ENCODE measurements at regions not wholly inside any gene's neighbourhood (a gene's known extent, or its start where the extent isn't known, plus 50 kb on each side); places are given as distances from the start of the nearest gene placed in this dataset.

GRCh38 chr2:191540681-191541080 is 137.3 kb upstream of the NABP1 start:
- CTCF ChIA-PET: interaction anchor here (1.6 to 2.9 kb wide), 3 partner anchors 13 to 28 kb away, joined by 4 to 11 read pairs (median 4); no protein-coding TSS in a partner anchor

GRCh38 chr2:191543708-191544107 is 134.2 kb upstream of the NABP1 start:
- no peaks in the 10 kb centered on the region for H3K27me3 ChIP-seq (replicated peaks in 2 of 5; ENCODE audit: control insufficient read depth in 4 of 5, insufficient read depth in 5 of 5, low read length in 4 of 5)
- H3K36me3 ChIP-seq (ENCODE audit: control insufficient read depth in 4 of 4, insufficient read depth in 4 of 4, low read length in 3 of 4): no peaks in the 10 kb centered on the region
- DNase-seq: no peak
- WGBS (ENCODE audit: insufficient coverage): 92% methylated on average over 2 of the region's 2 CpGs
- ChIA-PET POLR2A (no interaction called here), CTCF (interaction anchor here (1.1 to 1.7 kb wide), 6 partner anchors 8 to 207 kb away, joined by 3 to 6 read pairs (median 4); no protein-coding TSS in a partner anchor)
- no peak overlapping the region for H3K27ac ChIP-seq (ENCODE audit: insufficient read depth in 1 of 2, low read depth in 1 of 2, low read length in 2 of 2, poor library complexity in 1 of 2, severe bottlenecking in 2 of 2)
- H3K9me3 ChIP-seq (ENCODE audit: control extremely low read depth in 1 of 5, control insufficient read depth in 4 of 5, insufficient read depth in 2 of 5, low read depth in 1 of 5, low read length in 4 of 5): peaks cover 0 to 7% (median 1%) of the 10 kb centered on the region in 5 experiments
- no peak overlapping the region for H3K4me3 ChIP-seq (ENCODE audit: control insufficient read depth in 1 of 7, extremely low read depth in 1 of 7, insufficient read depth in 4 of 7, low read depth in 2 of 7, low read length in 6 of 7)
- peaks cover 0 to 6% (median 0%) of the 10 kb centered on the region in 4 experiments for H3K4me1 ChIP-seq (ENCODE audit: control extremely low read depth in 1 of 4, control insufficient read depth in 4 of 4, insufficient read depth in 4 of 4, low read length in 3 of 4)

More at GRCh38 chr2:191540681-191541080, 137.3 kb upstream of the NABP1 start:
- Histone ChIP-seq H3K27ac (ENCODE audit: insufficient read depth in 1 of 2, low read depth in 1 of 2, low read length in 2 of 2, poor library complexity in 1 of 2, severe bottlenecking in 2 of 2) (no peak overlapping the region), H3K4me3 (ENCODE audit: control insufficient read depth in 1 of 7, extremely low read depth in 1 of 7, insufficient read depth in 4 of 7, low read depth in 2 of 7, low read length in 6 of 7) (no peak overlapping the region), H3K9me3 (ENCODE audit: control extremely low read depth in 1 of 5, control insufficient read depth in 4 of 5, insufficient read depth in 2 of 5, low read depth in 1 of 5, low read length in 4 of 5) (peaks cover 0 to 7% (median 1%) of the 10 kb centered on the region in 5 experiments), H3K4me1 (ENCODE audit: control extremely low read depth in 1 of 4, control insufficient read depth in 4 of 4, insufficient read depth in 4 of 4, low read length in 3 of 4) (peaks cover 0 to 6% (median 0%) of the 10 kb centered on the region in 4 experiments), H3K36me3 (ENCODE audit: control insufficient read depth in 4 of 4, insufficient read depth in 4 of 4, low read length in 3 of 4) (no peaks in the 10 kb centered on the region), H3K27me3 (replicated peaks in 2 of 5; ENCODE audit: control insufficient read depth in 4 of 5, insufficient read depth in 5 of 5, low read length in 4 of 5) (no peaks in the 10 kb centered on the region)
- DNase-seq: no peak
- POLR2A ChIA-PET: no interaction called here
- WGBS (ENCODE audit: insufficient coverage): no CpG with 5 or more reads among the region's 2 CpGs

GRCh38 chr2:191544461-191545062 is 133.4 kb upstream of the NABP1 start:
- Histone ChIP-seq H3K27me3 (replicated peaks in 2 of 5; ENCODE audit: control insufficient read depth in 4 of 5, insufficient read depth in 5 of 5, low read length in 4 of 5) (no peaks in the 10 kb centered on the region), H3K4me3 (ENCODE audit: control insufficient read depth in 1 of 7, extremely low read depth in 1 of 7, insufficient read depth in 4 of 7, low read depth in 2 of 7, low read length in 6 of 7) (no peak overlapping the region), H3K4me1 (ENCODE audit: control extremely low read depth in 1 of 4, control insufficient read depth in 4 of 4, insufficient read depth in 4 of 4, low read length in 3 of 4) (peaks cover 0 to 2% (median 0%) of the 10 kb centered on the region in 4 experiments), H3K36me3 (ENCODE audit: control insufficient read depth in 4 of 4, insufficient read depth in 4 of 4, low read length in 3 of 4) (no peaks in the 10 kb centered on the region), H3K9me3 (ENCODE audit: control extremely low read depth in 1 of 5, control insufficient read depth in 4 of 5, insufficient read depth in 2 of 5, low read depth in 1 of 5, low read length in 4 of 5) (peaks cover 0 to 7% (median 1%) of the 10 kb centered on the region in 5 experiments), H3K27ac (ENCODE audit: insufficient read depth in 1 of 2, low read depth in 1 of 2, low read length in 2 of 2, poor library complexity in 1 of 2, severe bottlenecking in 2 of 2) (no peak overlapping the region)
- ChIA-PET POLR2A (no interaction called here), CTCF (interaction anchor here (0.7 to 1.7 kb wide), 7 partner anchors 8 to 206 kb away, joined by 3 to 6 read pairs (median 4); no protein-coding TSS in a partner anchor)
- DNase-seq: no peak

GRCh38 chr2:191545361-191545760 is 132.6 kb upstream of the NABP1 start:
- Histone ChIP-seq H3K9me3 (ENCODE audit: control extremely low read depth in 1 of 5, control insufficient read depth in 4 of 5, insufficient read depth in 2 of 5, low read depth in 1 of 5, low read length in 4 of 5) (peaks cover 0 to 7% (median 1%) of the 10 kb centered on the region in 5 experiments), H3K27ac (ENCODE audit: insufficient read depth in 1 of 2, low read depth in 1 of 2, low read length in 2 of 2, poor library complexity in 1 of 2, severe bottlenecking in 2 of 2) (no peak overlapping the region), H3K27me3 (replicated peaks in 2 of 5; ENCODE audit: control insufficient read depth in 4 of 5, insufficient read depth in 5 of 5, low read length in 4 of 5) (no peaks in the 10 kb centered on the region), H3K4me1 (ENCODE audit: control extremely low read depth in 1 of 4, control insufficient read depth in 4 of 4, insufficient read depth in 4 of 4, low read length in 3 of 4) (no peaks in the 10 kb centered on the region), H3K4me3 (ENCODE audit: control insufficient read depth in 1 of 7, extremely low read depth in 1 of 7, insufficient read depth in 4 of 7, low read depth in 2 of 7, low read length in 6 of 7) (no peak overlapping the region), H3K36me3 (ENCODE audit: control insufficient read depth in 4 of 4, insufficient read depth in 4 of 4, low read length in 3 of 4) (no peaks in the 10 kb centered on the region)
- ChIA-PET POLR2A (no interaction called here), CTCF (interaction anchor here (0.7 to 1.7 kb wide), 4 partner anchors 9 to 170 kb away, joined by 3 to 6 read pairs (median 4); no protein-coding TSS in a partner anchor)
- 90% methylated on average over 2 of the region's 2 CpGs for WGBS (ENCODE audit: insufficient coverage)
- DNase-seq: no peak

- H3K4me1 ChIP-seq (ENCODE audit: control extremely low read depth in 1 of 4, control insufficient read depth in 4 of 4, insufficient read depth in 4 of 4, low read length in 3 of 4): peaks cover 0 to 3% (median 1%) of the 10 kb centered on the region in 4 experiments
- H3K9me3 ChIP-seq (ENCODE audit: control extremely low read depth in 1 of 5, control insufficient read depth in 4 of 5, insufficient read depth in 2 of 5, low read depth in 1 of 5, low read length in 4 of 5): no peaks in the 10 kb centered on the region
- H3K36me3 ChIP-seq (ENCODE audit: control insufficient read depth in 4 of 4, insufficient read depth in 4 of 4, low read length in 3 of 4): no peaks in the 10 kb centered on the region
- ChIA-PET POLR2A (interaction anchor here (0.5 kb wide), 1 partner anchor 1313 kb away, joined by 4 read pairs; no protein-coding TSS in a partner anchor), CTCF (interaction anchor here (0.6 to 1.4 kb wide), 8 partner anchors 8 to 643 kb away, joined by 3 to 7 read pairs (median 4); no protein-coding TSS in a partner anchor)
- DNase-seq: no peak
- H3K4me3 ChIP-seq (ENCODE audit: control insufficient read depth in 1 of 7, extremely low read depth in 1 of 7, insufficient read depth in 4 of 7, low read depth in 2 of 7, low read length in 6 of 7): no peak overlapping the region
- no peak overlapping the region for H3K27ac ChIP-seq (ENCODE audit: insufficient read depth in 1 of 2, low read depth in 1 of 2, low read length in 2 of 2, poor library complexity in 1 of 2, severe bottlenecking in 2 of 2)
- H3K27me3 ChIP-seq (replicated peaks in 2 of 5; ENCODE audit: control insufficient read depth in 4 of 5, insufficient read depth in 5 of 5, low read length in 4 of 5): no peaks in the 10 kb centered on the region
- 92% methylated on average over 5 of the region's 6 CpGs for WGBS (ENCODE audit: insufficient coverage)
These were observed 125.9 kb upstream of the NABP1 start for GRCh38 chr2:191552066-191552465.

- no peak for DNase-seq
- Histone ChIP-seq H3K27ac (ENCODE audit: insufficient read depth in 1 of 2, low read depth in 1 of 2, low read length in 2 of 2, poor library complexity in 1 of 2, severe bottlenecking in 2 of 2) (no peak overlapping the region), H3K36me3 (ENCODE audit: control insufficient read depth in 4 of 4, insufficient read depth in 4 of 4, low read length in 3 of 4) (no peaks in the 10 kb centered on the region), H3K4me1 (ENCODE audit: control extremely low read depth in 1 of 4, control insufficient read depth in 4 of 4, insufficient read depth in 4 of 4, low read length in 3 of 4) (peaks cover 0 to 3% (median 1%) of the 10 kb centered on the region in 4 experiments), H3K27me3 (replicated peaks in 2 of 5; ENCODE audit: control insufficient read depth in 4 of 5, insufficient read depth in 5 of 5, low read length in 4 of 5) (no peaks in the 10 kb centered on the region), H3K4me3 (ENCODE audit: control insufficient read depth in 1 of 7, extremely low read depth in 1 of 7, insufficient read depth in 4 of 7, low read depth in 2 of 7, low read length in 6 of 7) (no peak overlapping the region), H3K9me3 (ENCODE audit: control extremely low read depth in 1 of 5, control insufficient read depth in 4 of 5, insufficient read depth in 2 of 5, low read depth in 1 of 5, low read length in 4 of 5) (no peaks in the 10 kb centered on the region)
- POLR2A ChIA-PET: no interaction called here
- 94% methylated on average over 2 of the region's 3 CpGs for WGBS (ENCODE audit: insufficient coverage)
- CTCF ChIA-PET: interaction anchor here (0.9 to 3.7 kb wide), 15 partner anchors 10 to 608 kb away, joined by 3 to 19 read pairs (median 5); no protein-coding TSS in a partner anchor
These were observed 123.7 kb upstream of the NABP1 start for GRCh38 chr2:191554240-191554639.

Measured in common myeloid progenitor, CD34-positive (primary cell).